Right hindlimb (tissue), 1 donor: ENCODE measurements at regions not wholly inside any gene's neighbourhood (a gene's known extent, or its start where the extent isn't known, plus 50 kb on each side); places are given as distances from the start of the nearest gene placed in this dataset.

Source experiments
- DNase-seq: peaks from one replicate; pipeline ENCODE4 v3.0.0-alpha.2; 2018

- DNase-seq: no peak
Observed at GRCh38 chrY:7141477-7141876, 229.9 kb upstream of the AMELY start.
